Renal cortex interstitium (tissue), 11 donors: ENCODE measurements at regions not wholly inside any gene's neighbourhood (a gene's known extent, or its start where the extent isn't known, plus 50 kb on each side); places are given as distances from the start of the nearest gene placed in this dataset.
"Not testable (repeated sequence)": the region's sequence is repeated elsewhere in the genome, so short reads cannot be mapped to it uniquely, and the experiment has no call there.

ENCODE experiments used
- DNase-seq, 11 donors: peaks; one replicate each; pipeline ENCODE4 v3.0.0-alpha.2; 2013; ENCODE audit warnings: low read depth in 9 of 11, low spot score in 4 of 11; ENCODE audit errors: extremely low read depth in 1 of 11

DNA sequence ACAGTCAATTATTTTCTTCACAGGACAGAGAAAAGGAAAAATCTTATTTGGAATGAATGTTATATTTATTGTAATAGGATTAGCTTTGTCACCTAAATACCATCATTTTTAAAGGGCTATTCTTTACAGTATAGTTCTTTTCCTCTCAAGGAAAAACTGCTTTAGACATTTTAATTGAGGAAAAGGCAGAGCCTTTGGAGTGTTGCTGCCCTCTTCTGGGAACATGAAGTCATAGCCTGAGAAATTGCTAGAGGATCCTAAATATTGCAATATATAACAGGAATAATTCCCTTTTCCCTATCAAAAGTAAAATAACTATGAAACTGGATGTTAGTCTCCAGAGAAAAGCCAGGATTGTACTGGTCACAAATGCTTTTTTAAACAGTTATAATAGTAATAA lies 81.8 kb upstream of the NOTCH2NLA start:
- DNase-seq: not testable (repeated sequence)

DNA sequence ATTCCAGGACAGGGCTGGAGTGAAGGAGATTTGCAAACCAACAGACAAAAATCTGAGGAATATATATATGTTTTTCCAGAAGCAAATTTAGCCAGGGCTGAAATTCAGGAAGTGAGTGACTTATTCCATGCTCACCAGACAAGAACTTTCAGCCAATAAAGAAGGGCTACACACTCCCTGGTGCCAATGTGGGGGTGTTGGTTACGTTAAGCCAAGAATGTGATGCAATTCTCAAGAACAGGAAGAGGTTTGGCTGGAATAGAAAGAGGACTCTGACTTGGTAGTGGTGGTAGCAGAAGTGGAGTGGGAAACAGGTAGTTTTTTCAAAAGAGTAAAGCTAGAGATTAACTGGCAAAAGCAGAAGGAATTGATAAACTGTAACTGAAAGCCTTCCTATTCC lies 80.6 kb upstream of the NOTCH2NLA start:
- not testable (repeated sequence) for DNase-seq

DNA sequence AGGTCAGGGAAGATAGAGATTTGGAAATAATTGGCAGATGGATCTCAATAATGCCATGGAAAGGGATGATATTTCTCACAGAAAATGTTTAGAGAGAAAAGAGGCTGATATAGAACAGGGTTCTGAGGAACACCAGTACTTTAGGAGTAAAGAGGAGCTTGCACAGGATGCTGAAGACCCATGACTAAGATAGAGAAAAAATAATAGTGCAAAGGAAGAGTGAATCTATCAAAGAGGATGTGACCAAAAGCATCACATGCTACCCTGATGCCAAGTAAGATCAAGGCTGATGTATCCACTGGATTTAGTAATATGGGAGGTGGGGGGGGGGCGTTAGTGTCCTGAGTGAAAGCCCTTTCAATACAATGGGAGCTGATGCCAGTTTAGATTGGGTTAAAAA lies 80.1 kb upstream of the NOTCH2NLA start:
- DNase-seq: not testable (repeated sequence)

DNA sequence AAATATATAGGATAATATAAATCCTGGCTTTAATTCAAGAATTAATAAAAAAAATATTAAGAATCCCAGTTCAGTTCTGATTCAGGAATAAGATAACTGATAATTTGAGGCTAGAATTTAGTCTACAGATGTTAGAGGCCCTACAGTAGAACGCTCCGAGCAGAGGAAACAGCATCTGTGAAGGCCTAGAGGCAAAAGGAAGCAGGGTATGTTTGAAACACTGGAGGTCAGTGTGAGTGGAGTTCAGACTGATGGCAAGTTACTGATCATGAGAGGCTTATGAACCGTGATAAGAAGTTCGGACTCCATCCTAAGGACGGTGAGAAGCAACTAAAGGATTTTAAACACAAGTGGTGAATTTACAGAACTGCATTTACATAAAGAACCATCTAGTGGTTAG lies 79.3 kb upstream of the NOTCH2NLA start:
- DNase-seq: not testable (repeated sequence)

DNA sequence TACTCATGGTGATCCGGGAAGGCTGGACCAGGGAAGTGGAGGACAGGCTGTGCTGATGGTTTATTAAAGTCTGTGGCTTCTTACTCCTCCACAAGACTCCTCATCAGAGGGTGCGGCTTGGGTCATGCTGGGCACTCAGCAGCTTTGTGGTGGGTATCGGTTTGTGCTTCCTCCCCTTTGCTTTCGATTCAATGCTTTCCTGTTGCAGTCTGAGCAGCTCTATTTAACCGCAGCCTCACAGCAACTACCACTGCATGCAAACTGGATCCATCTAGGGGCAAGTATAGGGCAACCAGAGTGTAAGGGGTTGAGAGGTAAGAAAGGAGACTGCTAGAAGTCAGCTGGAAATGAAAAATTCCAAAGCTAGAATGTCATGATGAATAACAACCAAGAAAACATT lies 78.8 kb upstream of the NOTCH2NLA start:
- DNase-seq: not testable (repeated sequence)

DNA sequence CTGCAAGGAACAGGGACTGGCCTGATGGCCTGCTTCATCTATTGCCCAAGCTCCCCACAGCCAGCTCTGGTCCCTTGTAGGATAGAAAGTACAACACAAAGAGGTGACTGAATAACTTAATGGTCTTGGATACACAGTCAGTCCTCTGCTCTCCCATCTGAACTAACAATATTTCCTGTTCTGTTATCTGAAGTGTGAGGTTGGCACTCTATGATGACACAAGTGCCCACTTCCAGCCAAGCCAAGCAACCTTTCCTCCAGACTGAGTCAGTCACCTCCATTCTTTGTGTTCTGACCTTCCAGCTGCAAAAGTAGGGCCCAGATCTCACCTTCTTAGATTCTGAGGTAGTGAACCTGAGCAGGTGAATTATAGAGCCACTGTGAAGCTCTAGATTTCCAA lies 77.8 kb upstream of the NOTCH2NLA start:
- DNase-seq: not testable (repeated sequence)

DNA sequence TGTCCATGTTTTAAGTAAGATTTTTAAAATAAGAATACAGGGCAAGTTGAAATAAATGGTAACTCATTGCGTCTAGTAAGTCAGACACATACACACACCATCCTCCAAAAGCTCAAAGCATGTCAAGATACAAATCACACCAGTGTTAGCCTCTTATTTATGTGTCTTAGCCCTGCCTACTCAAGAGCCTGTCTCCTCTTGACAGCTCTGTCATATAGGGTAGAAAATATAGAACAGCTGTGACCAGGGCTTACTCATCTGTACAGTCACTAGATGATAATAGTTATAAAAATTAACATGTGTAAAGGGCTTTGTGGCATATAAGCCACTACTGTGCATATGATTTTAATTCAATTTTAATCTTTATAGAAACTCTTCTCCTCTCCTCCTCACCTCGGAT lies 76.6 kb upstream of the NOTCH2NLA start:
- not testable (repeated sequence) for DNase-seq

DNA sequence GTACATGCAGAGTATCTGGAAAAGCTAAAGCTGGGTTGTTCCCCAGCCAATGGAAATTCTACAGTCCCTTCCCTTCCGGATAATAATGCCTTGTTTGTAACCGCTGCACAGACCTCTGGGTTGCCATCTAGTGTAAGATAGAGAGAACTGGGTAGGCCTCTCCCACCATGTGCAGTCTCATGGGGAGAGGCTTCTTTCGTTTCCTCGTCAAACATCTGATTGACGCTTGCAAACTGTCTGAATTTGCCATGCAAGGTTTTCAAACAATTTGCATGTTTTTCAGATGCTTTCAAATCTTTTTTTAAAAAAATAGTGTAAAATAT lies 69.7 kb upstream of the NOTCH2NLA start:
- DNase-seq: not testable (repeated sequence)

DNA sequence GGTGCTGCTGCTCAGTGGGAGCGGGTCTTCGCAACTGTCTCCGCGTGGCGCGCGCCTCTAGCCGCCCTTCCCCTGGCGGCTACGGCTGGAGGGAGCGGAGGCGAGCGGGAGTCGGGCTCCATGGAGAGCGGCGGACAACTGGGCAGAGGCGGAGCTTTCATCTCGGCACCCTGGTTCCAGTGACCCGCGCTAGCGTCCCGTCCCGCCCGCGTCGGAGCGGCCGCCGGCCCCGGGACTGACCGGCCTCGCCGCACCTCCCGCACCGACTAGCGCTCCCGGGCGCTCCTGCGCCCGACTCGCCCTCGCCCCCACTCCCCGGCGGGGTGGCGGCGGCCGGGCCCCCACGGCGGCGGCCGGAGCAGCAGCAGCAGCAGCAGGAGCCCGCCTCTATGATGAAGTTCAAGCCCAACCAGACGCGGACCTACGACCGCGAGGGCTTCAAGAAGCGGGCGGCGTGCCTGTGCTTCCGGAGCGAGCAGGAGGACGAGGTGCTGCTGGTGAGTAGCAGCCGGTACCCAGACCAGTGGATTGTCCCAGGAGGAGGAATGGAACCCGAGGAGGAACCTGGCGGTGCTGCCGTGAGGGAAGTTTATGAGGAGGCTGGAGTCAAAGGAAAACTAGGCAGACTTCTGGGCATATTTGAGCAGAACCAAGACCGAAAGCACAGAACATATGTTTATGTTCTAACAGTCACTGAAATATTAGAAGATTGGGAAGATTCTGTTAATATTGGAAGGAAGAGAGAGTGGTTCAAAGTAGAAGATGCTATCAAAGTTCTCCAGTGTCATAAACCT lies 69.2 kb upstream of the NOTCH2NLA start:
- DNase-seq: not testable (repeated sequence)

DNA sequence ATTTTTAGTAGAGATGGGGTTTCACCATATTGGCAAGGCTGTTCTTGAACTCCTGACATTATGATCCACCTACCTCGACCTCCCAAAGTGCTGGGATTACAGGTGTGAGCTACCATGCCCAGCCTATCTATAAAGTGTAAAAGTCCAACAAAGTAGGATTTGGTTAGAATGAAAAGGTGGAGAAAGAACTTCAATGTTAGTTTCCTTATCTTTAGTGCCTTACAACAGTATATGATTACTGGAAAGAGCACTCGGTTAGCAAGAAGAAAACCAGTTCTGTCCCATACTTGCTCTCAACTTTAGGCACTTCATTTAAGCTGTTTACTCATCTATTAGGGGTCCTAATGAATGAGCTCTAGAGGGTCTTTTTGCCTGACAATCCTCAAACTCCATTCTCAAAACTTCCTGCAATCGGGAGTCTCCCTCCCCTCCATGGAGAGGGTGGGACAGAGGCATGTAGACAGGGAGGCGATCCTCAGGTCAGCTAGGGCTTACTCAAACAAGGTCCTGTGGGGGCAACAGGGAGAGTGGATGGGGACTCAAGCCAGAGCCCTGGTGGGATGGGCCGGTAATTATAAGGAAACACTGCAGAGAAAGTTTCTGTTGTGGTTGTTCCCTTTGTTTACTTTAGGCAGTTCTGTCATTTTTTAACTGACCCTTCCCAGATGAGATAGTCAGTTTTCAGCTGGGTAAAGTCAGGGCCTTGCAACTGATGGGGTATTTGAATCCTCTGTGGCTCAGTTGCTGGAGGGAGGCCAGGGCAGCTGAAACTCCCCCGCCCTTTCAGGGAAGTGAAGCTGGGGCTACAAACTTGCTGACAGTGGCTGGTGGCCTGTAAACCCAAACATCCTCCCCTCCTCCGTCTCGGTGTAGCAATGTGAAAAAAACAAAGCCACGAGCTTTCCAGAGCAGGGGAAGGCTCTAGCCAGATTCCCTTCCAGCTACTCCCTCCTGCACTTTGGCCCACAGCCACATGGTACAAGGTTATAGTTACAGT lies 64.4 kb upstream of the NOTCH2NLA start:
- DNase-seq: not testable (repeated sequence)

DNA sequence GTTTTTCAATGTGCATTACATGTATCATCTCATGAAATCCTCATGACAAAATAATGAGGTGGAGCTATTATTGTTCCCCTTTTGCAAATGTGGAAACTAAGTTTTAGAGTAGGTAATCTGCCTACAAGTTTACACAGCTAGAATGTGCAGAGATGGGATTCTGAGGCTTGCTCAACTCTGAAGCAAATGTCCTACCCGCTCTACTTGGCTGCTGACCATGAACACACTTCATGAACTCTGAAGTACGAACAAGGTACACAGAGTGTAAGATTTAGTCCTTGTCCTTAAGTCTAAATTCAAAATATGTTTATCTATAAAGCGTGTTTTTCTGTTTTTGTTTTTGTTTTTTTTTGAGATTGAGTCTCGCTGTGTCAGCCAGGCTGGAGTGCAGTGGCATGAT lies 63.6 kb upstream of the NOTCH2NLA start:
- not testable (repeated sequence) for DNase-seq

DNA sequence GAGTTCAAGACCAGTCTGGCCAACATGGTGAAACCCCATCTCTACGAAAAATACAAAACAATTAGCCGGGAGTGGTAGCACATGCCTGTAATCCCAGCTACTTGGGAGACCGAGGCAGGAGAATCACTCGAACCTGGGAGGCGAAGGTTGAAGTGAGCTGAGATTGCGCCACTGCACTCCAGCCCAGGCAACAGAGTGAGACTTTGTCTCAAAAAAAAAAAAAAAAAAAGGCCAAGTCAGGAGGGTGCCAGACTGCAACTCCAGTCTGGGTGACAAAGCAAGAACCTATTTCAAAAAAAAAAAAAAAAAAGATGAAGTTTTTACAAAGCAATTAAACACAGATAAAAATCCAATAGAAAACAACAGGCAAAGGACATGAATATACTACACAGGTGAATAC lies 59.1 kb upstream of the NOTCH2NLA start:
- DNase-seq: not testable (repeated sequence)

DNA sequence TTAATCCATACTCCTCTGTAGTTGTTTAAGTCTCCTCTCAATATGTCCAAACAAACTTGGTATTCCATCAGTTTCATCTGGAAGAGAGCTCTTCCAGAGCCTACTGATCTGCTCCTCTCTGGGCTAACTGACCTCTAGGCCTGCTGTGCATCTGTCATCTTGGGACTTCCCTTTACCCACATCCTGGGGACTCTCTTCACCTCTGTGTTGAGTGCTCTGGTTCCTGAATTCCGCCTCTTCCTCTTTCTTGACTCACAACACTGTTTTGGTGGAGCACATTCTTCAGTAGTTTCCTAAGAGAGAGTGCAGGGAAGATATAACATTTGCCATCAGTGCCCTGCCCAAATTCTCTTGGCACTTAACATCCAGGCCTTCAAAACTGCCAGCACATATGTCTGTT lies 55.9 kb upstream of the NOTCH2NLA start:
- DNase-seq: not testable (repeated sequence)

DNA sequence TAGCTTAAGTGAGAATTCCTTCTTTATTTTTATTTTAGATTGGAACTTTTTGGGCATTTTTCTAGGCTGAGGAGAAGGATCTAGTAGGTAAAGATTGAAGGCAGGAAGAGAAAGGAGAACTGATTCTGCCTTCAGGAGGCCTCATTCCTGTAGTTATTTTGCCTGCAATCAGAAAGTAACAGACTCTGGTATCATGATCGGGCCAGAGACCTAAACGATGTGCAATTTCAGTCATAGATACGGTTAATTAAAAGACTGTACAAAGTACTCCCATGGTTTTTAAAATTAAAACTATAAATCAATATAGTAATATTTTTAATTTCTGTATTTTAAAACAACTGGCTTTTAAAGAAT lies 54.7 kb upstream of the NOTCH2NLA start:
- DNase-seq: not testable (repeated sequence)

DNA sequence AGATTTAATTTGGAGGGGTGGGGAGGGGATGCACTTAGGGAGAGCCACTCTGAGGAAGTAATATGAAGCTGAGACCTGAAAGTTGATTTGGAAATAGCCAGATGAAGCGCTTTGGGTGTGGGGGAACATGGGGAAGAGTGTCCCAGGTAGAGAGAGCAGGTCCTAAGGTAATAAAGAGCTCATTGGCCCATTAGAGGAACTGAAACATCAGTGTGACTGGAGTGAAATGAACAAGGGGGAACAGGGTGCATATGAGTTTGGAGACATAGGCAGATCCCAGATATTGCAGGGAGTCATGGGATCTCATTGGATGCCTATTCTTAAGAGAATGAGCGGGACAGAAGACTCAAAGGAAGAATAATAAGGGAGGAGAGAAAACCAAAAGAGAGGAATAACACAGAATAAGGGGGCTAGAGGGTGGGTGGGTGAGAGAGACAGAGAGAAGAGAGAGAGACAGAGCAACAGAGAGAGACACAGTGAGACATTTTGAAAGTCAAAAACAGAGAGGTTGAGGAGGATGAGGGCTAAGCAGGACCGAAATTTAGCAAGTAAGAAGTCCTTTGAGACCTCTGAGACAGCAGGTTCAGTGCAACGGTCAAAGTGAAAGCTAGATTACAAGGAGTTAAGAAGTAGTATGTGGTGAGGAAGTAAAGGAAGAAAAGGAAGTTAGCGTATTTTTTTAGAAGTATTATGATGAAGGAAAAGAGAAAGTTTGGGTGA lies 54.1 kb upstream of the NOTCH2NLA start:
- DNase-seq: not testable (repeated sequence)

DNA sequence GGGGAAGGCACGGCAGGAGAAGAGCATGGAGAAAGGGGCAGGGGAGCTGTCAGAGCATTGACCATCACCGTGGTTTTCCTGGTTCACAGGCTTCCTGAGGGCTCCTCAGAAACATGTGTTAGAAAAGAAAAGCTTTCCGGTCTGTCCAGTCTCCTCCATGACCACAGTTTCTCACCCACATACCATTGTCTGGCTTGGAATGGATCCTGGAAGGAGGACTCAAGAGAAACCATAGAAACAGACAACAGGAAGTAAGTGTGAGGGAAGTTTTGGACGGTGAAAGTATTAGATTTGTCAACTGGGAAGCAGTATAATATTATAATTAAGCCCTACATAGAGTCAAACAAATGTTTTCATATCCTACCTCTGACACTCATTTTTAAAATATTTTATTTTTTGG lies 52.7 kb upstream of the NOTCH2NLA start:
- DNase-seq: not testable (repeated sequence)

DNA sequence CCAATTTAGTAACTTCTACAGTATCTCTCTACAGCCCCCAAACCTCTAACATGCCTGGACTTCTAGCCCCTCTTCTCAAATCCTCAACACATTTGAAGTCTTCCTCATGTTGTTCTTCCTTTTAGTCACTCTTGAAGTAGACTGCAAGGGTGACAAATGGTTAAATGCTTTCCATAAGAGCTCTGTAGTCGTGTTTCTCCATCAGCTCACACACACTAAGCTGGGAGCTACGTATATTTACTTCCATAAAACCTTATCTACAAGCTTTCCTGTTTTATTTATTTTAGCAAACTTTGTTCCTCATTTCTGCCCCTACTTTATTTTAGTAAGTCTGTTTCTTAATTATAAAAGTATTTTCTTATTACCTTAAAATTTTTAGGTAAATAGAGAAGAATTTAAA lies 49.9 kb upstream of the NOTCH2NLA start:
- not testable (repeated sequence) for DNase-seq
